Limb (tissue), 2 donors: ENCODE measurements at regions not wholly inside any gene's neighbourhood (a gene's known extent, or its start where the extent isn't known, plus 50 kb on each side); places are given as distances from the start of the nearest gene placed in this dataset.

Source experiments
- DNase-seq, 2 donors: peaks; one replicate each; pipeline ENCODE4 v3.0.0-alpha.2; 2016; ENCODE audit errors: extremely low spot score in 2 of 2

- DNase-seq: no peak
Observed at GRCh38 chr2:67834482-67834881, 228.3 kb downstream of the C1D start.

DNA sequence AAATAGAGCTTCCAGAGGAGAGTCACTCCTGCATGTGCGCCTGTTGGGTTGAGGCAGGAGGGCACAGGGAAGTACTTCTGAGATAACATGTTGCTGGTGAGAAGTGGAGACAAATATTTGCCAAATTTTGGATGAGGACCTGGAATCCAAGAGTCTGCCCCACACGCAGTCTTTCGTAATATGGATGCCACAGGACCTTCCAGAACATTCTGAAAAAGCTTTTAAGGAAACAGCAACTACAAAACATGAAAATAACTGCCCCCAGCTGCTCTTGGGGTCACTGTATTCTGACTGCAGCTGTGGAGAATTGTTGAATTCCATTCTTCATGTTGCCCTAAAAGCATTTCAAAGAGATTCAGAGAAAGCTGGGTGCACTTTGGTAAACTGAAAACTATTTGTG lies 227.5 kb downstream of the C1D start:
- no peak for DNase-seq

DNA sequence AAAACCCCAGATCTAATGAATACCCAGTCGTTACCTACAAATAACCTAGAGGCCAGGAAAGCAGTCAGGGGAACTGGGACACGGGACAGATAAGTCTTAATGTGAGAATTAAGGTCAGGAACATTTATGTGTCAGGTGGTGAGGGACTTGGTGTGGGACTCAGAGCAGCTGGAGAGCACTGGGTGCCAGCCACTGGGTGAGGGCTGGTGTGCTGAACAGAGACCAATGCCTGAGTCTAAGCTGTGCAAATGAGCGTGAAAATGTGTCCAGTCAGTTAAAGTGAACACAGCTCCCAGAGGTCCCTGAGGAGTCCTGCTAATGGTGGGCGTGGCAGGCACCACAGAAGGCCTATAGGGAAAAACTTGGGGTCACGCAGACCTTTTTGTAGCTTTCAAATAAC lies 225.9 kb downstream of the C1D start:
- DNase-seq: no peak

DNA sequence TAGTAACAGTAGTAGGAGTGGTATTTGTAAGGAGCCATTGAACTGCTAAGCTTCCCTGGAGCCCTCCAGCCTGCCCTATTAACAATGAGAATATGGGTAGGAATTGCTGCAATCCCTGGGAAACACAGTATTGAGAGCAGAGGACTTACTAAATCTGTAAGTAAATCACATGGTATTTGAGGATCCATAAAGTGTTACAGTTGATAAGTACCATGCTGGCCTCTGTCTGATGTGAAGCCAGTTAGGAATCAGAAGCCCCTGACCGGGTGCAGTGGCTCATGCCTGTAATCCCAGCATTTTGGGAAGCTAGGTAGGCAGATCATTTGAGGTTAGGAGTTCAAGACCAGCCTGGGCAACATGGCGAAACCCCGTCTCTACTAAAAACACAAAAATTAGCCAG lies 224.6 kb downstream of the C1D start:
- DNase-seq: no peak

DNA sequence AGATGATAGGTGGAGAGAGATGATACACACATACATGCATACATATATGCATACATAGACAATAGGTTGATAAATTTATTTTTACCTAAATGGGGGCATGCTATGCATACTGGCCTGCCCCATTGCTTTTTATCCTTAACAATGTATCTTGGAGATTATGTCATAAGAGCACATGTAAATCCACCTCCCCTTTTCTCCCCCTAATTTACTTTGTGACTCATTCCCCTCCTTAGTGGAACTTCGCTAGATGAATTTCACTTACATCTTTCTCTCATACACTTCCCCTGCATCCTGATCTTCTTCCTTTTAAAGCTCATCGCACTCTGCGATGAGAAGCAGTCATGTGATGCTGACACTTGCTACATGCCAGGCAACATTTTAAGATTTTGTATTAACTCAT lies 223.6 kb downstream of the C1D start:
- DNase-seq: no peak

- DNase-seq: no peak
Observed at GRCh38 chr2:67839668-67840067, 223.1 kb downstream of the C1D start.

DNA sequence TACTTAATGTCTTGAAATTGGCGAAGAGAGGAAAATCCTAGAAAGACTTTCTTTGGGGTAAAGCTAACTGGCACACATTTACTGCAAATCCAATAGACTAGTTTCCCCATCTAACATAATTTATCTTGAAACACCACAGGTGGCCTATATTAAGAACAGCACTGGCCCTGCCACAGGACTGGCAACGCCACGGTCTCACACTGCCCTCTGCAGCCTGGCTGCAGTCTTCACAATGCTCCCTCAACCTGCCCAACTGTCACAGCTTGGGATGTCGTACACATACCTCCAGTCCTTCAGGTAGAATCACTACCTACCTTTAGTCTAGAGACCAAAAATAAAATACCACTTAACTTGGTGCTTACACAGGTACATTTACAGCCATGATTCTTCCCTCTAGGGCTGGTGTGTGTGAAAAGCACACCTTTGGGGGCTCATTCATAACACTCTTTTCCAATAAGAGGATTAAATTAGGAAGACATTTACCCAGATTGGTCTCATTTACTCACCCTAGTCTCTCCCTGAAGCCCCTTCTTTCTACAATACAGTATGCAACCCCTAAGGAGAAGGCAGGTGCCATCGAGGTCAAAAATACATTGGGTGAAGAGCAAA lies 222.2 kb downstream of the C1D start:
- peak; percentile 75 to 85 for DNase-seq

DNA sequence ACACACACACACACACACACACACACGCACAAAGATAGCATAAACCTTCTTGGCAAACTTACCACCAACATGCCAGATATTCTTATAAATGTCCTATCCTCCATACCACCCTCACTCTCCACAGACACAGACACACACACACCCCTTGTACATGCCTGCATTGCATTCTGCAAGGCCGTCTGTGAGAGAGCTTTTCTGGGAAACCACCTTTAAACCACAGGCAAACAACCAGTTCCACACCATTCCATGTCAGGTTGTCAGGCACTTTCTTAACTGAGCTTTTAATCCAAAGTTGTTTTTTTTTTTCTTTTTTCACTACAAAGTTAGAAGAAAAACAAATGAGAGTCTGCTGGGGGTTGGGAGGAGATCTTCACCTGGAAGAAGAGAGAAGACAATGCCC lies 221.1 kb downstream of the C1D start:
- no peak for DNase-seq

GRCh38 chr2:67842375-67842959 lies 220.3 kb downstream of the C1D start:
- DNase-seq: no peak

- no peak for DNase-seq
Observed at GRCh38 chr2:67844024-67844540, 218.7 kb downstream of the C1D start.

GRCh38 chr2:67845621-67846369 lies 217.0 kb downstream of the C1D start:
- DNase-seq: peak in 1 of 2 donors; percentile 41

DNA sequence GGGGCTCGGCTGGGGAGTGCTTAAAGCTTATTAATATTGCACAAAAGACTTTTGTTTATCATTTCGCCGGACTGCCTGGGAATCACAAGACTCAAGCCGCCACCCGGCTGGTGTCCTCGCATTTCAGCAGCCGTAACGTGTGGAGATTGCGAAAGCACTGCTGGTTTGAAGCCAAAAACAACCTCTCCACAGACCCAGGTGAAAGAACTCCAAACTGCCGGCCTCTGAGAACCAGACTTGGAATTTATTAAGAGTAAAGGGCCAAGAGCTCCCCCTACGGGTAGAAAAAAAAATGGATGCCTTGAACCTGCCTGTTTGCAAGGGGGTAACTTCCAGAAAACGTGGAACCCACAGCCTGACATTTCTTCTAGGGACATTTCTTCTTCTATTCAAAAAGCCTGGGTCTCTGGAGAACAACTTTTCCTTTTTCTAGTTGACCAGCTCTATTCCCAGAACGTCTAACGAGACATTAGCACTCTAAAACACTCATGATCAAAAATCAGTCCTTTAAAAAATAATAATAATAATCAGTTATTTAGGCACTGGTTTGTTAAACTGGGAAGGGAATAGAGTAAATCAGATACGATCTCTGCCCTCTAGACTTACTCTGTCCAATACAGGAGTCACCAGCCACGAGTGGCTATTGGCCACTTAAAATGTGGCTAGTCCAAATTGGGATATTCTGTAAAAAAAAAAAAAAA lies 216.3 kb downstream of the C1D start:
- DNase-seq: peak; percentile 82 to 85

DNA sequence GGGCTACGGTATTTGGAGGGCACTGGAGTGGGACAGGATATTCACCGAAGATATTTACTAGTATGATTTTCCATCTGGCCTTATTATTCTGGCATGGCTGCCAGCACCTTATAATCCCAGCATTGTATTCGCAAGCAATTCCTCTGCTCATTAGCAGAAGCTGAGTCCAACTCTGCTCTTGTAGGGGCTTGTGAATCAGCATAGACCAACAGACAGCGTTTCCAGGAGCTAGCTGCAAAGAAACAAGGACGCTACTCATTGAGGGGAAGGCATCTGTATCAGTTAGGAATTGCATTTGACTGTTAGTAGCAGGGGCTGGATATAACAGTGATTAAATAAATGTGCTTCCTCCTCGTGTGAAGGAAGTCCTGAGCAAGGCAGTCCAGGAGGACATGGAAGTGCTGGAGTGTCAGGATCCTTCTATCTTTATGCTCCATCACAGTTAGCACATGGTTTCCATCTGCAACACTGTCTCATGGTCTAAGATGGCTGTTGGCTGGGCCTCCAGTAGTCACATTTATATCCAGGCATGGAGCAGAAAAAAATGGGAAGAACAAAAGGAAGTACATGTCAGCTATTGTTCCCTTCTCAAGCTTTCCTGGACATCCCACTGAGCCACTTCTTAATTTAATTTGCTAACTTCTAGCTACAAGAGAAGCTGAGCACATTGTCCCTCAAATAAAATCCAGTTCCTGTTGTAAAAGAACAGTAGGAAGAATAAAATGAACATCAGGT lies 214.1 kb downstream of the C1D start:
- no peak for DNase-seq

GRCh38 chr2:67851016-67851415 lies 211.8 kb downstream of the C1D start:
- no peak for DNase-seq

DNA sequence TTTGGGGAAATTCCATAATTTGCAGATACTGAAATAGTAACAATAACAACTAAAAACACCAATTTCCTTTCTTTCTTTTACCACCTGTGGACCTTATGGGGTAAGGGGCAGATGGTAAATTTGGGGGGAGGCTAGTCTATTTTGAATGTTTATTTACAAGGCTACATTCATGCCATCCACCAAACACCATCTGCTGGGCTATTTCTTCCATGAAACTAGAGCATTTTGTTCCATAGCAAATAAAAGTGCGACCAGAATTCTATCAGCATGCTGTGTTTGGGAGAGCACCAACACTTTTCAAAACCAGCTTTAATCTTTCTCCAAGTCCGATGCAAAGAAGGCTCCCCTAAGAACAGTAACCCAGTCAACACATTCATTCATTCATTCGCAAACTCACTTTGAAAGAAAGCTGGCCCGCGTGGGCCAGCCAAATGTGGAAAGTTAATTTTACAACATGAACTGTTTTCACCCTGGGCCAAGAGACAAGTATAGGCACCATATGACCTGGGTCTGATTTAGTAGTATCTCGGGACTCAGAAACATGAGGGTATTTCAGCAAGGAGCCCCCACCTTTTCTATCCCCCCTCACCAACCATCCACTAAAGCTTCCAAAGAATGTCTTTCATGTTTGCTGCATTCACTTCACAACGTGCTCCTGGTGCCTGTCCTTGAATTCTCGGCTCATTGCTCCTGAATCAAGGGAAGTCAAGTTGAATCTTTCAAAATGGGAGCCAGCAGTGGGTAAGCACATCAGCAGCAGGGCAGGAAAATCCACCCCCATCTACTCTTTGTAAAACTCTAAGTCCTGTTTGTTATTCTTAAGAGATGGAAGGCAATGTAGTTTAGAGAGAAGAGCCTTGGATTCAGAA lies 210.6 kb downstream of the C1D start:
- peak; percentile 49 to 64 for DNase-seq

- no peak for DNase-seq
Observed at GRCh38 chr2:67854103-67854743, 208.6 kb downstream of the C1D start.

DNA sequence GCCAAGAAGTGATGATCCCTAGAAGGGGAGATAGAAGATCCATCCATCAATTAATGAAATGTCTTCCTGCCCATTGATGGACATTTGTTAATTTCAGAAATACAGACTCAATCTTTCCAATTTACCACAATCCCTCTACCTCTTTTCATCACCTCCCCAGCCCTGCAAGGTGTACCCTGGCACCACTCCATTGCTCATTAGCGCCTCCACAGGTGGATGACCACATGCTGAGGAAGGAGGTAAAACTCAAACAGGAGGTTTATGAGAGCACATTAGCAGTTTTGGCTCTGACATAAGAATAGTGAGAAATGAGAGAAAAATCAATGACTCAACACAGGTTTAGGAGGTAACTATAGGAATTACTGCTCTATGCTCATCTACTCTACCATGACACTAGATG lies 208.0 kb downstream of the C1D start:
- no peak for DNase-seq

GRCh38 chr2:67856866-67857265 lies 205.9 kb downstream of the C1D start:
- no peak for DNase-seq

DNA sequence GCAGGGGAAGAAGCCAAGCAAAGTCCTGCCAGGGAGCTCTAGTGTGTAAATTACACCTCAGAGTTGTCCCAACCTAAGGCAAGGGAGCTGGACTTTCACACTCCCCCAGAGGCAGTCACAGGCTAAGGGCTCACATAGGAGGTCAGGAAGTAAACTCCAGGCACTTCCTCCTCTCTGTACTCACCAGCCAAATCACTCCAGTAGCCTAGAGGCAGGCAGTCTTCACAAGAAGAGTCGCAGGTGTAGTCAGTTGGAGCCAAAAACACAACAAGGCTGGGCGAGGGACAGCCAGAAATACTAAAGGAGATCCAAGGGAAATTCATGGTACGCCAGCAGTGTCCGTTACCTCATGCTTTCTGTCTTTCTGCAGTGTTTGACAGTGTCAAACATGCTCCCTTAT lies 205.0 kb downstream of the C1D start:
- no peak for DNase-seq

DNA sequence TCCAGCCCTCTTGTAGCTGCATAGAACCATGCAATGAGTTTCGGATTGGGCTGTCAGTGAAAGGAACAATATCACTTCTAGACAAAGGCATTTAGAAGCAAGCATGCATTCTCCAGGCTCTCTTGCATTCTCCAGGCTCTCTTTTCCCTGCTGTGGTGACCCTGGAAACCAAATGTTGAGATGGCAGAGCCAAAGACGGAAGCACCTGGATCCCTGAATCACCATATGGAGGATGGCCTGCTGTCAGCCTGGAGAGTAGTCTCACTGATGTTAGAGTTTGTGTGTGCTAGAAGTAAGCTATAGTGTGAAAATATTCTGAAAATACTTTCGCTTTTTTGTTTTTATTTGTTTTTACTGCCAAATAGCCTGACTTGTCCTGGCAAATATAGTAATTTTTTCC lies 203.9 kb downstream of the C1D start:
- DNase-seq: no peak
